ENCODE measurements at regions not wholly inside any gene's neighbourhood (a gene's known extent, or its start where the extent isn't known, plus 50 kb on each side); places are given as distances from the start of the nearest gene placed in this dataset.

DNA sequence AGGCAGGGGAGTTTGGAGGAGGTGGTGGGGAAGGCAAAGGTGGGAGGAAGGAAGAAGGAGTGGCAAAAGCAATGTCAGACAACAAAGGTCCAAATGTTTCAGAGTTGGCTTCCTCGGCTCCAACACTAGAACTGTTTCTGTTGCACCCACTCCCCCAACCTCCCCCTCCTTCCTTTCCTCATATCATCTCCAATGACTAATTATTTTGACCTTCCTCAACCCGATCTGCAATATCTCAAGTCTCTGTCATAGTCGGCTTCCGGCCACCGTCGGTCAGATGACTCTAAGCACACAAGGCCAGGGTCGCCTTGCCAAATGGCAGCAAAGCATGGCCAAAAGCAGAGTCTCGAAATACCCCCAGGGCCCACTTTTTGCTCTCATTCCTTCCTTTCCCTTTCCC is 637.0 kb upstream of the TBX3 start:
- TF ChIP-seq, protein P1, sequence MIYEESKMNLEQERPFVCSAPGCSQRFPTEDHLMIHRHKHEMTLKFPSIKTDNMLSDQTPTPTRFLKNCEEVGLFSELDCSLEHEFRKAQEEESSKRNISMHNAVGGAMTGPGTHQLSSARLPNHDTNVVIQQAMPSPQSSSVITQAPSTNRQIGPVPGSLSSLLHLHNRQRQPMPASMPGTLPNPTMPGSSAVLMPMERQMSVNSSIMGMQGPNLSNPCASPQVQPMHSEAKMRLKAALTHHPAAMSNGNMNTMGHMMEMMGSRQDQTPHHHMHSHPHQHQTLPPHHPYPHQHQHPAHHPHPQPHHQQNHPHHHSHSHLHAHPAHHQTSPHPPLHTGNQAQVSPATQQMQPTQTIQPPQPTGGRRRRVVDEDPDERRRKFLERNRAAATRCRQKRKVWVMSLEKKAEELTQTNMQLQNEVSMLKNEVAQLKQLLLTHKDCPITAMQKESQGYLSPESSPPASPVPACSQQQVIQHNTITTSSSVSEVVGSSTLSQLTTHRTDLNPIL (CRISPR knock-in tag; IDR thresholded peaks at IDR 0.05; ENCODE audit: low read depth): no peak
- no peak for TF ChIP-seq RARB (CRISPR knock-in tag; IDR thresholded peaks at IDR 0.05)
- TF ChIP-seq, protein P2, sequence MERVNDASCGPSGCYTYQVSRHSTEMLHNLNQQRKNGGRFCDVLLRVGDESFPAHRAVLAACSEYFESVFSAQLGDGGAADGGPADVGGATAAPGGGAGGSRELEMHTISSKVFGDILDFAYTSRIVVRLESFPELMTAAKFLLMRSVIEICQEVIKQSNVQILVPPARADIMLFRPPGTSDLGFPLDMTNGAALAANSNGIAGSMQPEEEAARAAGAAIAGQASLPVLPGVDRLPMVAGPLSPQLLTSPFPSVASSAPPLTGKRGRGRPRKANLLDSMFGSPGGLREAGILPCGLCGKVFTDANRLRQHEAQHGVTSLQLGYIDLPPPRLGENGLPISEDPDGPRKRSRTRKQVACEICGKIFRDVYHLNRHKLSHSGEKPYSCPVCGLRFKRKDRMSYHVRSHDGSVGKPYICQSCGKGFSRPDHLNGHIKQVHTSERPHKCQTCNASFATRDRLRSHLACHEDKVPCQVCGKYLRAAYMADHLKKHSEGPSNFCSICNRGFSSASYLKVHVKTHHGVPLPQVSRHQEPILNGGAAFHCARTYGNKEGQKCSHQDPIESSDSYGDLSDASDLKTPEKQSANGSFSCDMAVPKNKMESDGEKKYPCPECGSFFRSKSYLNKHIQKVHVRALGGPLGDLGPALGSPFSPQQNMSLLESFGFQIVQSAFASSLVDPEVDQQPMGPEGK (CRISPR knock-in tag; IDR thresholded peaks at IDR 0.05; ENCODE audit: borderline replicate concordance): no peak
- TF ChIP-seq, protein P3, sequence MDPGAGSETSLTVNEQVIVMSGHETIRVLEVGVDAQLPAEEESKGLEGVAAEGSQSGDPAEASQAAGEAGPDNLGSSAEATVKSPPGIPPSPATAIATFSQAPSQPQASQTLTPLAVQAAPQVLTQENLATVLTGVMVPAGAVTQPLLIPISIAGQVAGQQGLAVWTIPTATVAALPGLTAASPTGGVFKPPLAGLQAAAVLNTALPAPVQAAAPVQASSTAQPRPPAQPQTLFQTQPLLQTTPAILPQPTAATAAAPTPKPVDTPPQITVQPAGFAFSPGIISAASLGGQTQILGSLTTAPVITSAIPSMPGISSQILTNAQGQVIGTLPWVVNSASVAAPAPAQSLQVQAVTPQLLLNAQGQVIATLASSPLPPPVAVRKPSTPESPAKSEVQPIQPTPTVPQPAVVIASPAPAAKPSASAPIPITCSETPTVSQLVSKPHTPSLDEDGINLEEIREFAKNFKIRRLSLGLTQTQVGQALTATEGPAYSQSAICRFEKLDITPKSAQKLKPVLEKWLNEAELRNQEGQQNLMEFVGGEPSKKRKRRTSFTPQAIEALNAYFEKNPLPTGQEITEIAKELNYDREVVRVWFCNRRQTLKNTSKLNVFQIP (CRISPR knock-in tag; IDR thresholded peaks at IDR 0.05; ENCODE audit: borderline replicate concordance, low read depth): no peak
- TF ChIP-seq ZNF8 (CRISPR knock-in tag; IDR thresholded peaks at IDR 0.05): no peak
- no peak for TF ChIP-seq ZNF565 (CRISPR knock-in tag; conservative IDR thresholded peaks at IDR 0.05; ENCODE audit: low read depth)
- TF ChIP-seq, protein P4, sequence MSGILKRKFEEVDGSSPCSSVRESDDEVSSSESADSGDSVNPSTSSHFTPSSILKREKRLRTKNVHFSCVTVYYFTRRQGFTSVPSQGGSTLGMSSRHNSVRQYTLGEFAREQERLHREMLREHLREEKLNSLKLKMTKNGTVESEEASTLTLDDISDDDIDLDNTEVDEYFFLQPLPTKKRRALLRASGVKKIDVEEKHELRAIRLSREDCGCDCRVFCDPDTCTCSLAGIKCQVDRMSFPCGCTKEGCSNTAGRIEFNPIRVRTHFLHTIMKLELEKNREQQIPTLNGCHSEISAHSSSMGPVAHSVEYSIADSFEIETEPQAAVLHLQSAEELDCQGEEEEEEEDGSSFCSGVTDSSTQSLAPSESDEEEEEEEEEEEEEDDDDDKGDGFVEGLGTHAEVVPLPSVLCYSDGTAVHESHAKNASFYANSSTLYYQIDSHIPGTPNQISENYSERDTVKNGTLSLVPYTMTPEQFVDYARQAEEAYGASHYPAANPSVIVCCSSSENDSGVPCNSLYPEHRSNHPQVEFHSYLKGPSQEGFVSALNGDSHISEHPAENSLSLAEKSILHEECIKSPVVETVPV (CRISPR knock-in tag; IDR thresholded peaks at IDR 0.05): no peak
- TF ChIP-seq ZFP3 (CRISPR knock-in tag; IDR thresholded peaks at IDR 0.05): no peak
- TF ChIP-seq BACH2 (CRISPR knock-in tag; IDR thresholded peaks at IDR 0.05; ENCODE audit: borderline replicate concordance): no peak
- TF ChIP-seq SNAI2 (CRISPR knock-in tag; IDR thresholded peaks at IDR 0.05): no peak
